Heart left ventricle (tissue), 16 donors: ENCODE measurements at regions not wholly inside any gene's neighbourhood (a gene's known extent, or its start where the extent isn't known, plus 50 kb on each side); places are given as distances from the start of the nearest gene placed in this dataset.

Experiments used
- ATAC-seq, 4 donors: fragments of 200-7000 bp; cut with Tn5 transposase; one replicate each; pipeline ENCODE4 v1.9.1; 2020 to 2022; ENCODE audit warnings: moderate library complexity in 4 of 4, mild to moderate bottlenecking in 3 of 4, moderate number of reproducible peaks in 1 of 4
- DNase-seq, 5 donors: peaks; one replicate each; pipeline ENCODE4 v3.0.0-alpha.2; 2020
- H3K27ac ChIP-seq, 12 donors: fragments of 200-600 bp; sonication (generic) in 4 of 12; one replicate each; pipeline versions ENCODE4 v1.5.0 to v1.8.0; 2016 to 2022; ENCODE audit warnings: mild to moderate bottlenecking in 2 of 12
- H3K27me3 ChIP-seq, 9 donors: fragments of 200-600 bp; sonication (generic) in 2 of 9; one replicate each; pipeline versions ENCODE4 v1.5.1 to v1.8.0; 2016 to 2022; ENCODE audit warnings: mild to moderate bottlenecking in 3 of 9
- H3K36me3 ChIP-seq, 9 donors: fragments of 200-600 bp; sonication (generic) in 2 of 9; one replicate each; pipeline versions ENCODE4 v1.5.0 to v1.8.0; 2018 to 2022; ENCODE audit warnings: mild to moderate bottlenecking in 2 of 9
- H3K4me1 ChIP-seq, 12 donors: fragments of 200-600 bp; sonication (generic) in 4 of 12; one replicate each; pipeline versions ENCODE4 v1.5.0 to v1.8.0; 2016 to 2022; ENCODE audit warnings: mild to moderate bottlenecking in 3 of 12
- H3K4me3 ChIP-seq, 12 donors: fragments of 200-600 bp; sonication (generic) in 4 of 12; one replicate each; pipeline versions ENCODE4 v1.5.0 to v1.8.0; 2017 to 2022; ENCODE audit warnings: mild to moderate bottlenecking in 9 of 12, moderate library complexity in 4 of 12
- H3K9me3 ChIP-seq, 12 donors: fragments of 200-600 bp; sonication (generic) in 4 of 12; one replicate each; pipeline versions ENCODE4 v1.5.0 to v1.8.0; 2016 to 2022; ENCODE audit warnings: mild to moderate bottlenecking in 1 of 12
- POLR2A ChIP-seq, 2 donors: fragments of 450-650 bp; IDR thresholded peaks; one replicate each; pipeline ENCODE4 v1.6.1; 2017; ENCODE audit warnings: antibody characterized with exemption in 2 of 2, mild to moderate bottlenecking in 2 of 2, moderate library complexity in 2 of 2
- WGBS, 4 donors: extraction: QIAGEN DNeasy Blood & Tissue Kit in 2 of 4; methylation state at CpG; one replicate each; pipeline versions ENCODE4 v1.1.5 to v1.1.7; 2013 to 2018; 5-methylcytosine and 5-hydroxymethylcytosine counted together
- intact Hi-C, 10 donors: fragments of 100-400 bp; cut with DNase I; formaldehyde crosslinking; loops; one replicate each; pipeline versions ENCODE4 v1.11.1 to v1.14.2; 2022
- TF ChIP-seq, protein P1 (sequence below), 12 donors: fragments of 200-600 bp; sonication (generic) in 4 of 12; IDR thresholded peaks; one replicate each; pipeline versions ENCODE4 v1.5.0 to v1.8.0; 2018 to 2022; ENCODE audit warnings: antibody characterized with exemption in 12 of 12, mild to moderate bottlenecking in 5 of 12
- donor health status: ischemic (EF 13 %, LVEDD 7.1; RV severe dilation, severe dysfunction).
- donor health status: healthy with polysubstance abuse.
- donor health status: DM: no; HTN: yes; CAD: no.
- donor health status: DM: no; HTN: no; CAD: no.
- donor health status: ischemic (EF 25% LVEDD 6.9; RV normal size, moderate dysfunction).
- donor health status: ischemic (EF 25% LVEDD 5.7; RV mildly dilated, moderate dysfunction).
- donor health status: healthy.
- donor health status: DM: yes; HTN: yes; CAD: no.
- donor health status: ischemic (EF 35%, LVEDD 5.7; RV mildly dilated, moderate dysfunction).
- donor health status: nonischemic (EF 11% LVEDD 7.7; RV severe dilation, severe dysfunction).
- donor health status: DM: yes; HTN: yes; CAD: no.
- donor health status: PGD.
- donor health status: ischemic (EF 29% LVEDD 5.4; RV normal size, mild dysfunction).
- donor health status: nonischemic (EF 23%, LVEDD 6.1; RV moderate dilation, normal function).

DNA sequence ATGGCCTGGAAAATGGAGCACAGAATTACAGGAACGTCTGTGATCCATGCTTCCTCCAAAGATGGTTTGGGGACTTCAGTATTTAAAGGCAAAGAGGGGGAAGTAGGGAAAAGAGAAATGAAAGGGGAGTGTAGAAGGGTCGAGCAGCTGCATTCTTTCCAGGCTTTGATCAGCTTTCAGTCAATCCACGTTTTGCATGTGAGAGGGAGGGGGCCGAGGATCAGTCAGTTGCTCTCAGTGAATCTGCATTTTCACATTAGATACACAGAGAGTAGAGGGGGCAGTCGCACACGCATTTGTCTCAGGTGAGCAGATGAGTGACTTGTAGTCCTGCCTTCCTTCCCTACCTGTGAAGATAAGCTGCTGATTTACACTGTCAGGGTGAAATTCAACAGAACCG lies 78.8 kb downstream of the FOXF2 start:
- TF ChIP-seq POLR2A (IDR thresholded peaks at IDR 0.05), result no peak
- TF ChIP-seq, protein P1, sequence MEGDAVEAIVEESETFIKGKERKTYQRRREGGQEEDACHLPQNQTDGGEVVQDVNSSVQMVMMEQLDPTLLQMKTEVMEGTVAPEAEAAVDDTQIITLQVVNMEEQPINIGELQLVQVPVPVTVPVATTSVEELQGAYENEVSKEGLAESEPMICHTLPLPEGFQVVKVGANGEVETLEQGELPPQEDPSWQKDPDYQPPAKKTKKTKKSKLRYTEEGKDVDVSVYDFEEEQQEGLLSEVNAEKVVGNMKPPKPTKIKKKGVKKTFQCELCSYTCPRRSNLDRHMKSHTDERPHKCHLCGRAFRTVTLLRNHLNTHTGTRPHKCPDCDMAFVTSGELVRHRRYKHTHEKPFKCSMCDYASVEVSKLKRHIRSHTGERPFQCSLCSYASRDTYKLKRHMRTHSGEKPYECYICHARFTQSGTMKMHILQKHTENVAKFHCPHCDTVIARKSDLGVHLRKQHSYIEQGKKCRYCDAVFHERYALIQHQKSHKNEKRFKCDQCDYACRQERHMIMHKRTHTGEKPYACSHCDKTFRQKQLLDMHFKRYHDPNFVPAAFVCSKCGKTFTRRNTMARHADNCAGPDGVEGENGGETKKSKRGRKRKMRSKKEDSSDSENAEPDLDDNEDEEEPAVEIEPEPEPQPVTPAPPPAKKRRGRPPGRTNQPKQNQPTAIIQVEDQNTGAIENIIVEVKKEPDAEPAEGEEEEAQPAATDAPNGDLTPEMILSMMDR (IDR thresholded peaks at IDR 0.05), result no peak
- H3K36me3 ChIP-seq, result no peaks in the 10 kb centered on the region
- peaks cover 0 to 17% (median 0%) of the 10 kb centered on the region in 9 donors for H3K27me3 ChIP-seq
- H3K27ac ChIP-seq, result no peak overlapping the region
- H3K9me3 ChIP-seq, result no peaks in the 10 kb centered on the region
- H3K4me1 ChIP-seq, result no peaks in the 10 kb centered on the region
- ATAC-seq (no peak), DNase-seq (no peak)
- H3K4me3 ChIP-seq, result no peak overlapping the region
- WGBS, 4 donors, result 22 to 32% (median 24%) methylated on average over 7 of the region's 7 CpGs
- intact Hi-C loops, result no loop called here

DNA sequence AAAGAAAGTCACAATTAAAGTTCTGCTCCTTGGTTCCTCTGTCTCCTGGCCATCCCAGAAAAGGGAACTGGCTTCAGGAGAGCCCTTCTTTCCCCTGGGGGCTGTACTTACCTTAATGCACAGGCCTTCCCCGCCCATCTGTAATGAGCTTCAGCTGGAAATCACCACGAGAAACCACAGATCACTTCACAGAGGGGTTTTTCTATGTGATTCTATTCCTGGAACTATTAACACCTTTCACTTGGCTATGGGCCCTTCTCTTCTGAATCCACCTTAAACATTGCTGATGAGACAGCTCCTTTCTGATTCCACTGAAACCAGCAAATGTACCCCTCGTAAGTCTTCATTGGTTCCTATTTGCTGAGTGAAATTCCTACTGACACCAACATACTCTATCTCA lies 80.7 kb downstream of the FOXF2 start:
- TF ChIP-seq, protein P1 (IDR thresholded peaks at IDR 0.05), result no peak
- no peak for TF ChIP-seq POLR2A (IDR thresholded peaks at IDR 0.05)
- Histone ChIP-seq H3K36me3 (no peaks in the 10 kb centered on the region), H3K4me3 (no peak overlapping the region), H3K27me3 (peaks cover 0 to 27% (median 0%) of the 10 kb centered on the region in 9 donors), H3K9me3 (no peaks in the 10 kb centered on the region), H3K4me1 (no peaks in the 10 kb centered on the region), H3K27ac (no peak overlapping the region)
- intact Hi-C loops, result no loop called here
- DNase-seq, result no peak
- WGBS, 4 donors, result 32 to 59% (median 50%) methylated on average over 3 of the region's 3 CpGs
- no peak for ATAC-seq

DNA sequence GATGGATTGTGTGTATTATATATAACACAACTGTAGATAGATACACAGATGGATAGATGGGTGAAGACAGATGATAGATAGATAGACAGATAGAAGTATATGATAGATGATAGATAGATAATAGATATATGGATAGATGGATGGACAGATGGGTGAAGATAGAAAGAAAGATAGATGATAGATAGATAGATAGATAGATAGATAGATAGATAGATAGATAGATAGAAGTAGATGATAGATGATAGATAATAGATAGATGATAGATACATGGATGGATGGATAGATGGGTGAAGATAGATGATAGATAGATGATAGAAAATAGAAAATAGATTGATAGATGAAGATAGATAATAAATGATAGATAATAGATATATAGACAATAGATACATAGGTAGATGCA lies 83.3 kb downstream of the FOXF2 start:
- ATAC-seq (no peak), DNase-seq (no peak)
- Histone ChIP-seq H3K4me1 (no peaks in the 10 kb centered on the region), H3K9me3 (no peaks in the 10 kb centered on the region), H3K4me3 (no peak overlapping the region), H3K36me3 (no peaks in the 10 kb centered on the region), H3K27ac (no peak overlapping the region), H3K27me3 (peaks cover 0 to 20% (median 0%) of the 10 kb centered on the region in 9 donors)
- no peak for TF ChIP-seq POLR2A (IDR thresholded peaks at IDR 0.05)
- TF ChIP-seq, protein P1 (IDR thresholded peaks at IDR 0.05), result no peak
- intact Hi-C loops, result no loop called here

DNA sequence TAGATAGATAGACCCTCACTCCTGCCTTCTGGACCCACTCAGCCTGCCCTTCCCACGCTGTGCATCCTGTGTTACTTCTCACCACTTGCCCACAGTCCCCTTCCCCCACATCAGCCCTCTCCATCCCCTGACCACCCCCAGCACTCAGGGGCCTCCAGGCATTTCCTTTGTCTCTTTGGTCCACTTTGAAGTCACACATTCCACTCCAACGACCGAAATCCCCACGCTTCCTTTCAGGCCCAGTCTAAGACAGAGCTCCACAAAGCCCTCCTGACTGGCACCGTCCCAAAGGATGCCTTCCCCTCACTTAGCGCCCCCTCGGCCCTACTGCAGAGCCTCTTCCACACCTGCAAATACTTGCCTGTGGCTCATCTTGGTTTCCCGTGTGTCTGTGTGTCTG lies 83.8 kb downstream of the FOXF2 start:
- ATAC-seq (no peak), DNase-seq (no peak)
- Histone ChIP-seq H3K36me3 (no peaks in the 10 kb centered on the region), H3K4me3 (no peak overlapping the region), H3K4me1 (no peaks in the 10 kb centered on the region), H3K27ac (no peak overlapping the region), H3K9me3 (no peaks in the 10 kb centered on the region), H3K27me3 (peaks cover 0 to 20% (median 0%) of the 10 kb centered on the region in 9 donors)
- 50 to 55% (median 53%) methylated on average over 8 of the region's 8 CpGs for WGBS, 4 donors
- intact Hi-C loops, result no loop called here
- TF ChIP-seq POLR2A (IDR thresholded peaks at IDR 0.05), result no peak
- TF ChIP-seq, protein P1 (IDR thresholded peaks at IDR 0.05), result no peak
